ENCODE measurements at regions not wholly inside any gene's neighbourhood (a gene's known extent, or its start where the extent isn't known, plus 50 kb on each side); places are given as distances from the start of the nearest gene placed in this dataset.

DNA sequence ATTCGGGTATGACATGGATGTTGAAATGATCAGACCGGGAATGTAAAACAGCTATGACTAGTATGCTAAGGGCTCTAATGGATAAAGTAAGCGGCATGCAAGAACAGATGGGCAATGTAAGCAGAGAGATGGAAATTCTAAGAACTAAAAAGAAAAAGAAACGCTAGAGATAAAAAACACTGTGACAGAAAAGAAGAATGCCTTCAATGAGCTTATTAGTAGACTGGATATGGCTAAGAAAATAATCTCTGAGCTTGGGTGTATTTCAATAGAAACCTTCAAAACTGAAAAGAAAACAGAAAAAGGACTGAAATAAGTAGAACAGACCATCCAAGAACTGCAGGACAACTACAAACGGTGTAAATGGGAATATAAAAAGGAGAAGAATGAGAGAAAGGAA is 101.2 kb downstream of the HES1 start:
- TF ChIP-seq, protein P1, sequence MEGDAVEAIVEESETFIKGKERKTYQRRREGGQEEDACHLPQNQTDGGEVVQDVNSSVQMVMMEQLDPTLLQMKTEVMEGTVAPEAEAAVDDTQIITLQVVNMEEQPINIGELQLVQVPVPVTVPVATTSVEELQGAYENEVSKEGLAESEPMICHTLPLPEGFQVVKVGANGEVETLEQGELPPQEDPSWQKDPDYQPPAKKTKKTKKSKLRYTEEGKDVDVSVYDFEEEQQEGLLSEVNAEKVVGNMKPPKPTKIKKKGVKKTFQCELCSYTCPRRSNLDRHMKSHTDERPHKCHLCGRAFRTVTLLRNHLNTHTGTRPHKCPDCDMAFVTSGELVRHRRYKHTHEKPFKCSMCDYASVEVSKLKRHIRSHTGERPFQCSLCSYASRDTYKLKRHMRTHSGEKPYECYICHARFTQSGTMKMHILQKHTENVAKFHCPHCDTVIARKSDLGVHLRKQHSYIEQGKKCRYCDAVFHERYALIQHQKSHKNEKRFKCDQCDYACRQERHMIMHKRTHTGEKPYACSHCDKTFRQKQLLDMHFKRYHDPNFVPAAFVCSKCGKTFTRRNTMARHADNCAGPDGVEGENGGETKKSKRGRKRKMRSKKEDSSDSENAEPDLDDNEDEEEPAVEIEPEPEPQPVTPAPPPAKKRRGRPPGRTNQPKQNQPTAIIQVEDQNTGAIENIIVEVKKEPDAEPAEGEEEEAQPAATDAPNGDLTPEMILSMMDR (IDR thresholded peaks at IDR 0.05) = no peak
- Histone ChIP-seq H3K27me3 (peaks cover 0 to 27% of the 10 kb centered on the region in 2 donors), H3K4me1 (no peaks in the 10 kb centered on the region), H3K36me3 (no peaks in the 10 kb centered on the region), H3K9me3 (peaks cover 0 to 4% (median 0%) of the 10 kb centered on the region in 3 donors), H3K4me3 (no peak overlapping the region), H3K27ac (no peak overlapping the region)
- DNase-seq = no peak
- intact Hi-C loops (cut with DNase I; ENCODE audit: low total_unique reads) = no loop called here

DNA sequence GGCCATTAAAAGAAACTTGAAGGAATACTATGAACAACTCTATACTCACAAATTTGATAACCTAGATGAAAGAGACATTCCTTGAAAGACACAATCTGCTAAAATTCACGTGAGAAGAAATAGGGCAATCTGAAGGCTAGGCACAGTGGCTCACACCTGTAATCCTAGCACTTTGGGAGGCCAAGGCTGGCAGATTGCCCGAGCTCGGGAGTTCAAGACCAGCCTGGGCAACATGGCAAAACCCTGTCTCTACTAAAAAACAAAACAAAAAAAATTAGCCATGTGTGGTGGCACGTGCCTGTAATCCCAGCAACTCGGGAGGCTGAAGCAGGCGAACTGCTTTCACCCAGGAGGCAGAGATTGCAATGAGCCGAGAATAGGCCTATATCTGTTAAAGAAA is 104.8 kb downstream of the HES1 start:
- TF ChIP-seq, protein P1 (IDR thresholded peaks at IDR 0.05) = no peak
- no peak for DNase-seq
- Histone ChIP-seq H3K9me3 (peaks cover 0 to 4% (median 0%) of the 10 kb centered on the region in 3 donors), H3K36me3 (no peaks in the 10 kb centered on the region), H3K27me3 (peaks cover 0 to 15% of the 10 kb centered on the region in 2 donors), H3K4me3 (no peak overlapping the region), H3K4me1 (no peaks in the 10 kb centered on the region), H3K27ac (no peak overlapping the region)
- intact Hi-C loops (cut with DNase I; ENCODE audit: low total_unique reads) = no loop called here

DNA sequence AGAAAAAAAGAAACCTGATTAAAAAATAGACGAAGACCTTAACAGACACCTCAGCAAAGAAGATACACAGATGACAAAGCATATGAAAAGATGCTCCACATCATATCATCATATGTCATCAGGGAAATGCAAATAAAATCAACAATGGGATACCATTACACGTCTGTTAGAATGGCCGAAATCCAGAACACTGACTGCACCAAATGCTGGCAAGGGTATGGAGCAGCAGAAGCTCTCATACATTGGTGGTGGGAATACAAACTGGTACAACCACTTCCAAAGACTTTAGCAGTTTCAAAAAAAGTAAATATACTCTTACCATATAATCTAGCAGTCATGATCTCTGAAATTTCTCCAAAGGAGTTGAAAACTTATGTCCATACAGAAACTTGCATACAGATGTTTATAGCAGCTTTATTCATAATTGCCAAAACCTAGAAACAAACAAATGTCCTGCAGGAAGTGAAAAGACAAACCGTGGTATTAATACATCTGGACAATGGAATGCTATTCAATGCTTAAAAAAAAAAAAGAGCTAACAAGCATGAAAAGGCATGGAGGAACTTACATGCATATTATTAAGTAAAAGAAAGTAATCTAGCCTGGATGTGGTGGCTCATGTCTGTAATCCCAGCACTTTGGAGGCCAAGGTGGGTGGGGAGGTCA is 107.4 kb downstream of the HES1 start:
- intact Hi-C loops (cut with DNase I; ENCODE audit: low total_unique reads) = no loop called here

DNA sequence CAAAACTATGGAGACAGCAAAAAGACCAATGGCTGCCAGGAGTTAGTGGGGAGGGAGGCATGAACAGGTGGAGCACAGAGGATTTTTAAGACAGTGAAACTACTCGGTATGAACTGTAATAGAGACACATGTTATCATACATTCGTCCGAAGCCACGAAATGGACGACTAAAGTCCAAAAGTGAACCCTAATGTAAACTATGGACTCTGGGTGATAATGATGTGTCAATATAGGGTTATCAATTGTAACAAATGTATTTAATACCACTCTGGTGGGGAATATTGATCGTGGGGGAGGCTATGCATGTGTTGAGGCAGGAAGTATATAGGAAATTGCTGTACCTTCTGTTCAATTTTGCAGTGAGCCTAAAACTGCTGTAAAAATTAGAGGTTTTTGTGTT is 107.0 kb downstream of the CPN2 start:
- no peak for DNase-seq
- no peaks in the 10 kb centered on the region for H3K4me1 ChIP-seq
- peaks cover 0 to 17% of the 10 kb centered on the region in 2 donors for H3K27me3 ChIP-seq
- intact Hi-C loops (cut with DNase I; ENCODE audit: low total_unique reads) = no loop called here
- no peak overlapping the region for H3K27ac ChIP-seq
- H3K9me3 ChIP-seq = no peaks in the 10 kb centered on the region
- TF ChIP-seq, protein P1 (IDR thresholded peaks at IDR 0.05) = no peak
- H3K36me3 ChIP-seq = no peaks in the 10 kb centered on the region
- no peak overlapping the region for H3K4me3 ChIP-seq

More for the DNA sequence above, 107.4 kb downstream of the HES1 start:
- Histone ChIP-seq H3K4me3 (no peak overlapping the region), H3K4me1 (no peaks in the 10 kb centered on the region), H3K27me3 (peaks cover 0 to 8% of the 10 kb centered on the region in 2 donors), H3K9me3 (no peaks in the 10 kb centered on the region), H3K27ac (no peak overlapping the region), H3K36me3 (no peaks in the 10 kb centered on the region)
- TF ChIP-seq, protein P1 (IDR thresholded peaks at IDR 0.05) = no peak
- no peak for DNase-seq

DNA sequence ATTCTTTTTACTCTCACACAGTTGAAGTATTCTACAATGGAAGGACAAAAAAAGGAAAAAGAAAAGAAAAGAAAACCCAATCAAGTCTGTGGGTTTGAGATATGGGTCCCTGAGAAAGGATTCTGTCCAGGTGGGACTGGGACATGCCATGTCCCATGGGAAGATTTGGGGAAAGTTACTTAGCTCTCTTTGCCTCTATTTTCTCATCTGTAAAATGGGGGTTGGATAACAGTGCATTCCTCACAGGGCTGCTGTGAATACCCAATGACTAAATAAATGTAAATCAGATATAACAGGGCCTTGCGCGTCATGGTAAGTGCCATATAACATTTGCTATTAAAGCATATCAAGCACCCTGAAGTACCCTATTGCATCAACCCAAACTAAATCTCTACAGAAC is 105.7 kb downstream of the CPN2 start:
- Histone ChIP-seq H3K9me3 (no peaks in the 10 kb centered on the region), H3K36me3 (no peaks in the 10 kb centered on the region), H3K27me3 (peaks cover 0 to 25% of the 10 kb centered on the region in 2 donors), H3K4me3 (no peak overlapping the region), H3K4me1 (peaks cover 0 to 6% (median 2%) of the 10 kb centered on the region in 4 donors), H3K27ac (no peak overlapping the region)
- intact Hi-C loops (cut with DNase I; ENCODE audit: low total_unique reads) = no loop called here
- TF ChIP-seq, protein P1 (IDR thresholded peaks at IDR 0.05) = no peak
- no peak for DNase-seq
